GM21423 (cell line): ENCODE measurements at regions not wholly inside any gene's neighbourhood (a gene's known extent, or its start where the extent isn't known, plus 50 kb on each side); places are given as distances from the start of the nearest gene placed in this dataset.

ENCODE experiments used
- ATAC-seq: cut with Tn5 transposase; IDR thresholded peaks from one replicate; pipeline ENCODE4 v1.9.1; 2021; ENCODE audit warnings: mild to moderate bottlenecking, moderate library complexity; ENCODE audit not compliant: unreplicated experiment

GRCh38 chr10:113285305-113285704, 267.5 kb upstream of the HABP2 start:
- ATAC-seq: no peak

GRCh38 chr10:113287592-113287991, 265.3 kb upstream of the HABP2 start:
- ATAC-seq: no peak

- ATAC-seq: no peak
These were observed 262.7 kb upstream of the HABP2 start for GRCh38 chr10:113290137-113290536.

- ATAC-seq: no peak
These were observed 261.4 kb upstream of the HABP2 start for GRCh38 chr10:113291413-113291812.

GRCh38 chr10:113292086-113292485, 260.8 kb upstream of the HABP2 start:
- no peak for ATAC-seq

GRCh38 chr10:113292743-113293142, 260.1 kb upstream of the HABP2 start:
- no peak for ATAC-seq

GRCh38 chr10:113293167-113293566, 259.7 kb upstream of the HABP2 start:
- ATAC-seq: no peak

- no peak for ATAC-seq
These were observed 258.0 kb upstream of the HABP2 start for GRCh38 chr10:113294868-113295267.

- ATAC-seq: no peak
These were observed 255.6 kb upstream of the HABP2 start for GRCh38 chr10:113297226-113297625.

- ATAC-seq: no peak
These were observed 254.2 kb upstream of the HABP2 start for GRCh38 chr10:113298616-113299015.

GRCh38 chr10:113300201-113300600, 252.7 kb upstream of the HABP2 start:
- ATAC-seq: no peak

GRCh38 chr10:113300617-113301016, 252.2 kb upstream of the HABP2 start:
- ATAC-seq: peak; percentile 74

- no peak for ATAC-seq
These were observed 251.4 kb upstream of the HABP2 start for GRCh38 chr10:113301342-113301984.

GRCh38 chr10:113302062-113302461, 250.8 kb upstream of the HABP2 start:
- no peak for ATAC-seq

- no peak for ATAC-seq
These were observed 249.2 kb upstream of the HABP2 start for GRCh38 chr10:113303544-113304146.

- ATAC-seq: no peak
These were observed 248.1 kb upstream of the HABP2 start for GRCh38 chr10:113304726-113305125.

- no peak for ATAC-seq
These were observed 247.0 kb upstream of the HABP2 start for GRCh38 chr10:113305871-113306270.

- no peak for ATAC-seq
These were observed 243.1 kb upstream of the HABP2 start for GRCh38 chr10:113309791-113310190.

GRCh38 chr10:113310347-113310746, 242.5 kb upstream of the HABP2 start:
- ATAC-seq: no peak

GRCh38 chr10:113313048-113313602, 239.7 kb upstream of the HABP2 start:
- ATAC-seq: no peak

- no peak for ATAC-seq
These were observed 239.1 kb upstream of the HABP2 start for GRCh38 chr10:113313722-113314121.

GRCh38 chr10:113316506-113316905, 236.3 kb upstream of the HABP2 start:
- ATAC-seq: no peak

- ATAC-seq: no peak
These were observed 235.4 kb upstream of the HABP2 start for GRCh38 chr10:113317489-113317888.
